Epithelial cell of proximal tubule (primary cell): ENCODE measurements at regions not wholly inside any gene's neighbourhood (a gene's known extent, or its start where the extent isn't known, plus 50 kb on each side); places are given as distances from the start of the nearest gene placed in this dataset.

Experiments used
- DNase-seq: peaks from one replicate; pipeline ENCODE4 v3.0.0-alpha.2; 2011; ENCODE audit warnings: low read depth
- H3K4me3 ChIP-seq: 2 replicates; pipeline ENCODE4 v1.5.1; 2011; ENCODE audit warnings: low read depth, mild to moderate bottlenecking, low read length
- TF ChIP-seq, protein P1 (sequence below): conservative IDR thresholded peaks from 2 replicates; pipeline ENCODE4 v1.5.1; 2012; ENCODE audit warnings: low read depth, mild to moderate bottlenecking, low read length

DNA sequence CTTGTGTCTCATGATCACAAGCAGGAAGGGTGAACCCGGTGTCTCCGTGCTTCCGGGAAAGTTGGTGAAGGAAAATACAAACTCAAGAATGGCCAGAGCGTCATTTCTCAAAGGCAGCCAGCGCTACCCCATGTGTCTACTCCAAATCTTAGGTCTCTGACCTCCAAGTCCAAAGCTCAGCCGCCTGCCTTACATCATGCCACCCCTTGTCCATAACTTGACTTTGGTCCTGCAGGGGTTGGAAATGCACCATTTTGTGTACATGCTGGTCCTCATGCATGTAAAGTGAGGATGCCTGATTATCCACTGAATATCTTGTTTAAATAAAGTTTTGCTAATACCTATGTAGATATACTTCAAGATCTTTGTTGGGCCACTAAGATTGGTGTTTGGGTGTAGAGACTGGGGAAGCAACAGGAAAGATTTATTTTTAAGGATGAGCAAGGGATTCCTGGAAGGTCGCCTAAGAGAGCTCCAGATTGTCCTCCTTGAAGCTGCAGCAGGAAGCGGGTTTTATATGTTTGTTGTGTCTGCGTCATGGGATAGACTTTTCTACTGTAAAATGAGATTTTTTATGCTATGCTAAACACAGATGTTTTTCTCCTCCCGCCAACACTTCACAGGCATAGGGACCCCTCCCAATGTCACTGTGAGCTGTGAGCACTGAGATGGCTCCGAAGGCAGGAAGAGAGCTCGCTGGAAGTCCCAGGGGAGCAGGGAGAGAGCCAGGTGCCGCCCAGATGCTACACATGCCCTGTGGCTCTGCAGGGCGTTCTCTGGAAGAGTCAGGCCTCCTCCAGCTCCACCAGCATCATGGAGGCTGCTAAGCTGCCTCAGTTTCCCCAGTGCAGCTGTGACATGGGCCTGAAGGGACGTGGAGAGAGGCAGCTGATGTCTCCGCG lies 176.2 kb upstream of the HDAC4 start:
- no peak for DNase-seq
- TF ChIP-seq, protein P1, sequence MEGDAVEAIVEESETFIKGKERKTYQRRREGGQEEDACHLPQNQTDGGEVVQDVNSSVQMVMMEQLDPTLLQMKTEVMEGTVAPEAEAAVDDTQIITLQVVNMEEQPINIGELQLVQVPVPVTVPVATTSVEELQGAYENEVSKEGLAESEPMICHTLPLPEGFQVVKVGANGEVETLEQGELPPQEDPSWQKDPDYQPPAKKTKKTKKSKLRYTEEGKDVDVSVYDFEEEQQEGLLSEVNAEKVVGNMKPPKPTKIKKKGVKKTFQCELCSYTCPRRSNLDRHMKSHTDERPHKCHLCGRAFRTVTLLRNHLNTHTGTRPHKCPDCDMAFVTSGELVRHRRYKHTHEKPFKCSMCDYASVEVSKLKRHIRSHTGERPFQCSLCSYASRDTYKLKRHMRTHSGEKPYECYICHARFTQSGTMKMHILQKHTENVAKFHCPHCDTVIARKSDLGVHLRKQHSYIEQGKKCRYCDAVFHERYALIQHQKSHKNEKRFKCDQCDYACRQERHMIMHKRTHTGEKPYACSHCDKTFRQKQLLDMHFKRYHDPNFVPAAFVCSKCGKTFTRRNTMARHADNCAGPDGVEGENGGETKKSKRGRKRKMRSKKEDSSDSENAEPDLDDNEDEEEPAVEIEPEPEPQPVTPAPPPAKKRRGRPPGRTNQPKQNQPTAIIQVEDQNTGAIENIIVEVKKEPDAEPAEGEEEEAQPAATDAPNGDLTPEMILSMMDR: no peak

GRCh38 chr2:239575931-239576445 lies 175.2 kb upstream of the HDAC4 start:
- no peak overlapping the region for H3K4me3 ChIP-seq
- no peak for DNase-seq
- TF ChIP-seq, protein P1: no peak

More for the DNA sequence above, 176.2 kb upstream of the HDAC4 start:
- H3K4me3 ChIP-seq: no peak overlapping the region

DNA sequence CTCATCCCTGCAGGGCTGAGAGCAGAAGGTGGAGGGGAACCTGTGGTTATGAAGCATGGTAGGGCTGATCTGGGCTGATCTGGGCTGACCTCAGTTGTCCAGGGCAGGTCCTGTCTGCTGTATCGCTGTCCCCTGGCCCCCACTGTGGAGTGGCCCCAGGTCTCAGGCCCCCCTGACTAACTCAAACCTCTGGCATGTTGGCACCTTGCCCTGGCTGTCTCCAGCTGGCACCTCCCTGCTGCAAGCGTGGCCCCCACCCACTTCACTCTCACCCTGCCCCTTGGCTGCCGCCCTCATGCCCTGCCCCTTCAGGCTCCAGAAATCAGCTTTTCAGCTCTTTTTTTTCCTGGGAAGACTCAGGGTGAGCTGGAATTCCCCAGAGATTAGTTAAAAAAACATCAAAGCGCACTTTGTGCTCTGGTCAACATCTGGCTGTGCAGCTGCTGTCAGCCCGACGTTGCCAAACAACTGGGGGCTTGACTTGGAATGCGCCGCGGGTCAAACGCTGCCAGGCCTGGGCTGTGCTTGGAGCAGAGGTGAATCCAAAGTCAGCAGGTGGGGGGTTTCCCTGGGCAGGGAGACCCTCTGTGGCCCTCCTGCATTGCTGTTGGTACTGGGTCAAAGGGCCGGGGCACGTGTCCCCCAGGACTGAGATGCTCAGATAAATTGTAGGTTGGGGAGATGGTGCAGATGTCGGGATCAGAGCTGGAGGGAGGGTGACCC lies 173.8 kb upstream of the HDAC4 start:
- no peak for DNase-seq
- TF ChIP-seq, protein P1: no peak
- H3K4me3 ChIP-seq: no peak overlapping the region

- H3K4me3 ChIP-seq: no peak overlapping the region
- TF ChIP-seq, protein P1: no peak
Observed at GRCh38 chr2:239574054-239574433, 173.2 kb upstream of the HDAC4 start.

GRCh38 chr2:239570971-239571520 lies 170.2 kb upstream of the HDAC4 start:
- no peak for DNase-seq
- no peak overlapping the region for H3K4me3 ChIP-seq
- TF ChIP-seq, protein P1: no peak

More at GRCh38 chr2:239574054-239574433, 173.2 kb upstream of the HDAC4 start:
- no peak for DNase-seq

DNA sequence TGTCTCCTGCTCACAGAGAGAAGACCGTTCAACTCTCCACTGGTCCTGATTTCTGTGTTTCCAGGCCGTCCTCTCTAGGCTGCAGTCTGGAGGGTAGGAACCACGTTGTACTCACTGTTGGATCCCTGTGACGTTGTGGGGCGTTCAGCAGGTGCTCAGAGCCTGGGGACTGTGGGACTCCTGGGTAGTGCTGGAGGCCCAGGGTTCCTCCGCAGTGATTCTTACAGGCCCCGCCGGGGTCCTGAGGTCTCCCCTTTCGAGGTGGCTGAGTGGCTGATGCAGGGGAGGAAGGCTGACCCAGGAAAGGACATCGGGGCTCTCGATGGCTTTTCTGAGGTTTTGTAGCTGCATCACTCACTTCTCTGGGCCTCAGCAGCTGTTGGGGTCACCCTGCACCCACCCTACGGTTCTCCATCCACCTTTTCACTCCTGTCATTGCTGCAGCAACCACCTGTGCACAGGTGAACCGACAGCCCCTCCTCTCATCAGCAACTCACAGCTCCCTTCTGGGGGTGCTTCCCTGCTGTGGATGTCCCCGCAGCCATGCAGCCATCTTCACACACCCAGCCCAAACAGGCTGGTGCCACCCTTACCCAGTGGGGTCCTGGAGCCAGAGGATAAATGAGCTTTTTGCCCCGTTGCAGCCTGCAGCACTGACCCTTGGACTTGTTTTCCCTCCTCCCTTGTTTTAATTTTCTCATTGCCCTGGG lies 169.6 kb upstream of the HDAC4 start:
- no peak overlapping the region for H3K4me3 ChIP-seq
- TF ChIP-seq, protein P1: no peak
- no peak for DNase-seq
